Heart left ventricle (tissue), 16 donors: ENCODE measurements at regions not wholly inside any gene's neighbourhood (a gene's known extent, or its start where the extent isn't known, plus 50 kb on each side); places are given as distances from the start of the nearest gene placed in this dataset.
A peak's percentile ranks its signal among the peaks of the same experiment; 100 is the strongest.

Experiments
- ATAC-seq, 4 donors: fragments of 200-7000 bp; cut with Tn5 transposase; one replicate each; pipeline ENCODE4 v1.9.1; 2020 to 2022; ENCODE audit warnings: moderate library complexity in 4 of 4, mild to moderate bottlenecking in 3 of 4, moderate number of reproducible peaks in 1 of 4
- DNase-seq, 5 donors: peaks; one replicate each; pipeline ENCODE4 v3.0.0-alpha.2; 2020
- H3K27ac ChIP-seq, 12 donors: fragments of 200-600 bp; sonication (generic) in 4 of 12; one replicate each; pipeline versions ENCODE4 v1.5.0 to v1.8.0; 2016 to 2022; ENCODE audit warnings: mild to moderate bottlenecking in 2 of 12
- H3K27me3 ChIP-seq, 9 donors: fragments of 200-600 bp; sonication (generic) in 2 of 9; one replicate each; pipeline versions ENCODE4 v1.5.1 to v1.8.0; 2016 to 2022; ENCODE audit warnings: mild to moderate bottlenecking in 3 of 9
- H3K36me3 ChIP-seq, 9 donors: fragments of 200-600 bp; sonication (generic) in 2 of 9; one replicate each; pipeline versions ENCODE4 v1.5.0 to v1.8.0; 2018 to 2022; ENCODE audit warnings: mild to moderate bottlenecking in 2 of 9
- H3K4me1 ChIP-seq, 12 donors: fragments of 200-600 bp; sonication (generic) in 4 of 12; one replicate each; pipeline versions ENCODE4 v1.5.0 to v1.8.0; 2016 to 2022; ENCODE audit warnings: mild to moderate bottlenecking in 3 of 12
- H3K4me3 ChIP-seq, 12 donors: fragments of 200-600 bp; sonication (generic) in 4 of 12; one replicate each; pipeline versions ENCODE4 v1.5.0 to v1.8.0; 2017 to 2022; ENCODE audit warnings: mild to moderate bottlenecking in 9 of 12, moderate library complexity in 4 of 12
- H3K9me3 ChIP-seq, 12 donors: fragments of 200-600 bp; sonication (generic) in 4 of 12; one replicate each; pipeline versions ENCODE4 v1.5.0 to v1.8.0; 2016 to 2022; ENCODE audit warnings: mild to moderate bottlenecking in 1 of 12
- CTCF ChIP-seq, 12 donors: fragments of 200-600 bp; sonication (generic) in 4 of 12; IDR thresholded peaks; one replicate each; pipeline versions ENCODE4 v1.5.0 to v1.8.0; 2018 to 2022; ENCODE audit warnings: antibody characterized with exemption in 12 of 12, mild to moderate bottlenecking in 5 of 12
- POLR2A ChIP-seq, 2 donors: fragments of 450-650 bp; IDR thresholded peaks; one replicate each; pipeline ENCODE4 v1.6.1; 2017; ENCODE audit warnings: antibody characterized with exemption in 2 of 2, mild to moderate bottlenecking in 2 of 2, moderate library complexity in 2 of 2
- WGBS, 4 donors: extraction: QIAGEN DNeasy Blood & Tissue Kit in 2 of 4; methylation state at CpG; one replicate each; pipeline versions ENCODE4 v1.1.5 to v1.1.7; 2013 to 2018; 5-methylcytosine and 5-hydroxymethylcytosine counted together
- intact Hi-C, 10 donors: fragments of 100-400 bp; cut with DNase I; formaldehyde crosslinking; loops; one replicate each; pipeline versions ENCODE4 v1.11.1 to v1.14.2; 2022
- donor health status: ischemic (EF 13 %, LVEDD 7.1; RV severe dilation, severe dysfunction).
- donor health status: healthy with polysubstance abuse.
- donor health status: DM: no; HTN: yes; CAD: no.
- donor health status: DM: no; HTN: no; CAD: no.
- donor health status: ischemic (EF 25% LVEDD 6.9; RV normal size, moderate dysfunction).
- donor health status: ischemic (EF 25% LVEDD 5.7; RV mildly dilated, moderate dysfunction).
- donor health status: healthy.
- donor health status: DM: yes; HTN: yes; CAD: no.
- donor health status: ischemic (EF 35%, LVEDD 5.7; RV mildly dilated, moderate dysfunction).
- donor health status: nonischemic (EF 11% LVEDD 7.7; RV severe dilation, severe dysfunction).
- donor health status: DM: yes; HTN: yes; CAD: no.
- donor health status: PGD.
- donor health status: ischemic (EF 29% LVEDD 5.4; RV normal size, mild dysfunction).
- donor health status: nonischemic (EF 23%, LVEDD 6.1; RV moderate dilation, normal function).

GRCh38 chr9:25224309-25224708 is 453.9 kb downstream of the TUSC1 start:
- Histone ChIP-seq H3K9me3 (peaks cover 0 to 8% (median 0%) of the 10 kb centered on the region in 12 donors), H3K27me3 (no peaks in the 10 kb centered on the region), H3K4me3 (no peak overlapping the region), H3K36me3 (no peaks in the 10 kb centered on the region), H3K27ac (no peak overlapping the region), H3K4me1 (no peaks in the 10 kb centered on the region)
- intact Hi-C loops, result no loop called here
- TF ChIP-seq POLR2A (IDR thresholded peaks at IDR 0.05) (no peak), CTCF (IDR thresholded peaks at IDR 0.05) (no peak)
- no peak for ATAC-seq
- 71 to 84% (median 79%) methylated on average over 2 of the region's 2 CpGs for WGBS, 4 donors
- no peak for DNase-seq

- intact Hi-C loops, result no loop called here
- ATAC-seq (no peak), DNase-seq (no peak)
- Histone ChIP-seq H3K27me3 (no peaks in the 10 kb centered on the region), H3K27ac (no peak overlapping the region), H3K36me3 (no peaks in the 10 kb centered on the region), H3K4me1 (no peaks in the 10 kb centered on the region), H3K9me3 (no peaks in the 10 kb centered on the region), H3K4me3 (no peak overlapping the region)
- 17 to 18% (median 18%) methylated on average over 5 of the region's 5 CpGs for WGBS, 4 donors
- TF ChIP-seq CTCF (IDR thresholded peaks at IDR 0.05), result no peak
- TF ChIP-seq POLR2A (IDR thresholded peaks at IDR 0.05), result no peak
Measured at GRCh38 chr9:25212361-25212760, 465.9 kb downstream of the TUSC1 start.

- peaks cover 0 to 3% (median 0%) of the 10 kb centered on the region in 12 donors for H3K9me3 ChIP-seq
- TF ChIP-seq CTCF (IDR thresholded peaks at IDR 0.05) (no peak), POLR2A (IDR thresholded peaks at IDR 0.05) (no peak)
- no peaks in the 10 kb centered on the region for H3K4me1 ChIP-seq
- H3K27ac ChIP-seq, result no peak overlapping the region
- intact Hi-C loops, result loop anchor here in 1 of 10 donors (10.0 kb wide), 1 partner anchor 57 kb away; no protein-coding TSS in a partner anchor
- no peaks in the 10 kb centered on the region for H3K36me3 ChIP-seq
- no peak for DNase-seq
- H3K4me3 ChIP-seq, result no peak overlapping the region
- WGBS, 4 donors, result 56 to 65% (median 58%) methylated on average over 6 of the region's 6 CpGs
- no peaks in the 10 kb centered on the region for H3K27me3 ChIP-seq
- ATAC-seq, result peak in 3 of 4 donors; percentile 62 to 77 (median 70)
Measured at GRCh38 chr9:25207402-25208195, 470.6 kb downstream of the TUSC1 start.

- H3K9me3 ChIP-seq, result peaks cover 0 to 4% (median 0%) of the 10 kb centered on the region in 12 donors
- intact Hi-C loops, result loop anchor here in 1 of 10 donors (10.0 kb wide), 1 partner anchor 59 kb away; no protein-coding TSS in a partner anchor
- no peak overlapping the region for H3K4me3 ChIP-seq
- no peaks in the 10 kb centered on the region for H3K27me3 ChIP-seq
- H3K4me1 ChIP-seq, result no peaks in the 10 kb centered on the region
- H3K36me3 ChIP-seq, result no peaks in the 10 kb centered on the region
- no peak for TF ChIP-seq CTCF (IDR thresholded peaks at IDR 0.05)
- TF ChIP-seq POLR2A (IDR thresholded peaks at IDR 0.05), result no peak
- ATAC-seq (peak in 1 of 4 donors; percentile 75), DNase-seq (no peak)
- 68 to 75% (median 75%) methylated on average over 4 of the region's 4 CpGs for WGBS, 4 donors
- H3K27ac ChIP-seq, result no peak overlapping the region
Measured at GRCh38 chr9:25206027-25206426, 472.2 kb downstream of the TUSC1 start.
